Muscle layer of duodenum (tissue), 2 donors: ENCODE measurements at regions not wholly inside any gene's neighbourhood (a gene's known extent, or its start where the extent isn't known, plus 50 kb on each side); places are given as distances from the start of the nearest gene placed in this dataset.

ENCODE experiments used
- H3K27ac ChIP-seq: one replicate; pipeline ENCODE4 v1.7.0; 2013; ENCODE audit warnings: mild to moderate bottlenecking, low read length
- H3K27me3 ChIP-seq: one replicate; pipeline ENCODE4 v1.7.0; 2013; ENCODE audit warnings: low read depth, mild to moderate bottlenecking, control low read depth, low read length
- H3K36me3 ChIP-seq, 2 donors: one replicate each; pipeline ENCODE4 v1.7.0; 2013; ENCODE audit warnings: low read length in 2 of 2, control low read depth in 1 of 2, mild to moderate bottlenecking in 1 of 2; ENCODE audit not compliant: insufficient read depth in 2 of 2, control insufficient read depth in 1 of 2
- H3K4me1 ChIP-seq, 2 donors: one replicate each; pipeline ENCODE4 v1.7.0; 2013; ENCODE audit warnings: low read length in 2 of 2, mild to moderate bottlenecking in 2 of 2, control low read depth in 1 of 2, moderate library complexity in 1 of 2; ENCODE audit not compliant: insufficient read depth in 2 of 2, control insufficient read depth in 1 of 2
- H3K4me3 ChIP-seq, 2 donors: one replicate each; pipeline ENCODE4 v1.7.0; 2013; ENCODE audit warnings: low read length in 2 of 2, low read depth in 1 of 2, mild to moderate bottlenecking in 1 of 2
- H3K9me3 ChIP-seq, 2 donors: one replicate each; pipeline ENCODE4 v1.7.0; 2013; ENCODE audit warnings: low read length in 2 of 2, control low read depth in 1 of 2, mild to moderate bottlenecking in 1 of 2; ENCODE audit not compliant: control insufficient read depth in 1 of 2
- donor health status: healthy.

GRCh38 chr4:158079661-158080060 is 93.2 kb downstream of the GASK1B start:
- H3K27me3 ChIP-seq: no peaks in the 10 kb centered on the region
- no peaks in the 10 kb centered on the region for H3K9me3 ChIP-seq
- no peaks in the 10 kb centered on the region for H3K36me3 ChIP-seq
- no peak overlapping the region for H3K4me3 ChIP-seq
- H3K27ac ChIP-seq: no peak overlapping the region
- H3K4me1 ChIP-seq: no peaks in the 10 kb centered on the region

DNA sequence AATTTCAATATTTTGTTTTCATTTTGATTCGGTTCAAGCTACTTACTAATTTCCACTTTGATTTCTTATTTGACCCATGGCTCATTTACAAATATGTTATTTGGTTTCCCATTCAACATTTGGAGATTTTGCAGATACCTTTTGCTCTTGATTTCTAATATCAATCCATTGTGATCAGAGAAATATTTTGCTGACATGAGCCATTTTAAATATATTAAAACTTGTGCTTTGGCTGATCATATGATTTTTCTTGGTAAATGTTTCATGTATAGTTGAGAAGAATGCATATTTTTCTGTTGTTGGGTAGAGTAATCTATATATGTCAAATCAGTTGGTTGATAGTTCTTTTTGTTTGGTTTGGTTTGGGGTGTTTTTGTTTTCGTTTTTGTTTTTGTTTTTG is 95.0 kb downstream of the GASK1B start:
- Histone ChIP-seq H3K4me1 (no peaks in the 10 kb centered on the region), H3K27ac (no peak overlapping the region), H3K36me3 (no peaks in the 10 kb centered on the region), H3K4me3 (no peak overlapping the region), H3K27me3 (no peaks in the 10 kb centered on the region), H3K9me3 (no peaks in the 10 kb centered on the region)

DNA sequence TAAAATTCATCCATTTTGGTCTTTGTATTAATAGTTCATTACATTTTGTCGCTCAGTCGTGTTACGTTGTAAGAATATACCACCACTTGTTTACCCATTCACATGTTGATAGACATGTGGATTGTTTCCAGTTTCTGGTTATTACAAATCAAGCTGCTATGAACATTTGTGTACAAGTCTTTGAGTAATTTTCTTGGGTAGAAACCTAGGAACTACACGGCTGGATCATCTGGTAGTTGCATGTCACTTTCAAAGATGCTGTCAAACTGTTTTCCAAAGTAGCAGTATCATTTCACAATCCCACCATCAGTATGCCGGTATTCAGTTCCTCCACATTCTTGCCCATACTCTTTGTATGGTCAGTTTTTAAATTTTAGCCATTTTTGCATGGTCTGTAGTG is 98.0 kb downstream of the GASK1B start:
- H3K4me1 ChIP-seq: no peaks in the 10 kb centered on the region
- no peak overlapping the region for H3K27ac ChIP-seq
- no peaks in the 10 kb centered on the region for H3K36me3 ChIP-seq
- H3K9me3 ChIP-seq: no peaks in the 10 kb centered on the region
- H3K27me3 ChIP-seq: no peaks in the 10 kb centered on the region
- no peak overlapping the region for H3K4me3 ChIP-seq

DNA sequence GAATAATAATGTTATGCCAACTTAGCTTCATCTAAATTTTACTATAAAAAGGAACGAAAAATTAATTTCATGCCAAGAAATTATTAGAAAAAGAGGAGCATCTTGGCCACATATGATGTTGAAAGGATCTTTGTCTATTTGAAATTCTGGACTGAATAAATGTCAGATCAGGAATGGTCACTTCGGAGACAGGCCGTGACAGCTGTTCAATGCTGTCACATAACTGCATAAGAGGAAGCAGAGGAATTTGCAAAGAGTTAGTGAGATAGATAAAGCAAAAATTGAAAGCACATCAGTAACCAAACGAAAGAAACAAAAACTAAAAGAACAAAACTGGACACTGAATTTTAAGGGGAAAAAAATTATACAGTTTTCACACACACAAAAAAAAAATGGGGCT is 100.9 kb downstream of the GASK1B start:
- Histone ChIP-seq H3K27me3 (no peaks in the 10 kb centered on the region), H3K9me3 (no peaks in the 10 kb centered on the region), H3K36me3 (no peaks in the 10 kb centered on the region), H3K4me3 (no peak overlapping the region), H3K27ac (no peak overlapping the region), H3K4me1 (peaks cover 0 to 4% of the 10 kb centered on the region in 2 donors)

- no peaks in the 10 kb centered on the region for H3K36me3 ChIP-seq
- H3K9me3 ChIP-seq: no peaks in the 10 kb centered on the region
- peaks cover 0 to 4% of the 10 kb centered on the region in 2 donors for H3K4me1 ChIP-seq
- H3K27ac ChIP-seq: no peak overlapping the region
- no peaks in the 10 kb centered on the region for H3K27me3 ChIP-seq
- no peak overlapping the region for H3K4me3 ChIP-seq
These were observed 104.8 kb downstream of the GASK1B start for GRCh38 chr4:158068068-158068467.

DNA sequence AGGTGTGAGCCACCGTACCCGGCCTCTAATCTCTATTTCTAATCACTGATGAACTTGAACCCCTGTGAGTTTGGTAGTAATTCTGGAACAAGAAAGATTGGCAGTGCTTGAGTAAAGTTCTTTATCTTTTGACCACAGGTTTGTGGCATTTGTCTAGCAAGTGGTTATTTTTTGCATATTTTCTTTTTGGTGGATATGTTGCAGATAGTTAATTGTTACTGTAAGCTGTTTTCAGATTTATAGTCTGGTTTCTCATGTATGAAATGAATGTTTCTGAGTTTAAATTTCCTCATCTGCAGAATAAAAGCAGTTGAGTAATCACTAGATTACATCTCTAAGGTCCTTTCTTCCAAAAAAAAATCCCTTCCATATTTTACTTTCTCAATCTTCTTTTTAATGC is 105.2 kb downstream of the GASK1B start:
- peaks cover 0 to 4% of the 10 kb centered on the region in 2 donors for H3K4me1 ChIP-seq
- H3K4me3 ChIP-seq: no peak overlapping the region

GRCh38 chr4:158065603-158066002 is 107.2 kb downstream of the GASK1B start:
- Histone ChIP-seq H3K9me3 (no peaks in the 10 kb centered on the region), H3K27ac (no peak overlapping the region), H3K36me3 (no peaks in the 10 kb centered on the region), H3K4me3 (no peak overlapping the region), H3K27me3 (no peaks in the 10 kb centered on the region), H3K4me1 (peaks cover 0 to 4% of the 10 kb centered on the region in 2 donors)

More for the DNA sequence above, 105.2 kb downstream of the GASK1B start:
- Histone ChIP-seq H3K27ac (no peak overlapping the region), H3K36me3 (no peaks in the 10 kb centered on the region), H3K27me3 (no peaks in the 10 kb centered on the region), H3K9me3 (no peaks in the 10 kb centered on the region)

GRCh38 chr4:158065176-158065575 is 107.6 kb downstream of the GASK1B start:
- no peak overlapping the region for H3K4me3 ChIP-seq
- H3K36me3 ChIP-seq: no peaks in the 10 kb centered on the region
- H3K4me1 ChIP-seq: peaks cover 0 to 4% of the 10 kb centered on the region in 2 donors
- no peaks in the 10 kb centered on the region for H3K9me3 ChIP-seq
- no peaks in the 10 kb centered on the region for H3K27me3 ChIP-seq
- H3K27ac ChIP-seq: no peak overlapping the region

- H3K27ac ChIP-seq: no peak overlapping the region
- H3K4me3 ChIP-seq: no peak overlapping the region
- H3K27me3 ChIP-seq: no peaks in the 10 kb centered on the region
These were observed 116.1 kb downstream of the GASK1B start for GRCh38 chr4:158056689-158057245.

GRCh38 chr4:158055668-158056067 is 117.2 kb downstream of the GASK1B start:
- no peaks in the 10 kb centered on the region for H3K27me3 ChIP-seq
- no peaks in the 10 kb centered on the region for H3K9me3 ChIP-seq
- H3K27ac ChIP-seq: no peak overlapping the region
- no peaks in the 10 kb centered on the region for H3K4me1 ChIP-seq
- no peak overlapping the region for H3K4me3 ChIP-seq
- no peaks in the 10 kb centered on the region for H3K36me3 ChIP-seq

More at GRCh38 chr4:158056689-158057245, 116.1 kb downstream of the GASK1B start:
- no peaks in the 10 kb centered on the region for H3K9me3 ChIP-seq
- H3K36me3 ChIP-seq: no peaks in the 10 kb centered on the region
- H3K4me1 ChIP-seq: no peaks in the 10 kb centered on the region

- Histone ChIP-seq H3K4me3 (no peak overlapping the region), H3K36me3 (no peaks in the 10 kb centered on the region), H3K27ac (no peak overlapping the region), H3K4me1 (no peaks in the 10 kb centered on the region), H3K27me3 (no peaks in the 10 kb centered on the region), H3K9me3 (no peaks in the 10 kb centered on the region)
These were observed 119.0 kb downstream of the GASK1B start for GRCh38 chr4:158053801-158054200.

DNA sequence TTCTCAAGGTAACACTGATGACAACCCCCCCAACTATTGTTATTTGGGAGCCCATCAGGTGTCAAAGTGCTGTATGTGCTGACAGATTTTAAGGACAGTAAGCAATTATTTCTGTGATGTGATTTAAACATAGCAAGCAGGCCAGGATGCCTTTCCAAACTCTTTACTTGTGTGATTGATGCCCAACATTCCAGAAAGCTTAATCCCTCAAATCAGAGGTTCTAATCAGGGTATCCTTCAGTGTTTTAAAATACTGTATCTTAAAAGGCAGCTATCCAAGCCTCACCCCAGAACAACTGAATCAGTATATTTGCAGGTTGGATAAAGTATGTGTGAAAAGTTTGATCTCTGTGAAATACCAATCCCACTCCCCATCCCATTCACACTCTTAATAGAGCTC is 119.7 kb downstream of the GASK1B start:
- Histone ChIP-seq H3K9me3 (no peaks in the 10 kb centered on the region), H3K4me3 (no peak overlapping the region), H3K4me1 (no peaks in the 10 kb centered on the region), H3K36me3 (no peaks in the 10 kb centered on the region), H3K27ac (no peak overlapping the region), H3K27me3 (no peaks in the 10 kb centered on the region)
